CD14-positive monocyte (primary cell): ENCODE measurements at regions not wholly inside any gene's neighbourhood (a gene's known extent, or its start where the extent isn't known, plus 50 kb on each side); places are given as distances from the start of the nearest gene placed in this dataset.

Source experiments
- DNase-seq, 3 donors: peaks; one replicate each; pipeline ENCODE4 v3.0.0-alpha.2; 2011 to 2022
- H2AFZ ChIP-seq: 2 replicates; pipeline ENCODE4 v1.6.0; 2012; ENCODE audit warnings: mild to moderate bottlenecking, low read depth, low read length, inconsistent platforms; ENCODE audit not compliant: insufficient read depth, poor library complexity, severe bottlenecking
- H3K27ac ChIP-seq, 2 donors: 1 replicate in 1 of 2; 2 replicates in 1 of 2; pipeline ENCODE4 v1.5.1; 2012 to 2013; ENCODE audit warnings: low read length in 2 of 2, control low read depth in 1 of 2, inconsistent platforms in 1 of 2, low read depth in 1 of 2, mild to moderate bottlenecking in 1 of 2
- H3K27me3 ChIP-seq, 2 donors: one replicate each; pipeline versions ENCODE4 v1.6.0 to v1.6.1; 2011 to 2013; ENCODE audit warnings: low read length in 2 of 2; ENCODE audit not compliant: control insufficient read depth in 2 of 2, insufficient read depth in 2 of 2
- H3K36me3 ChIP-seq, 2 donors: replicated peaks in 1 of 2; 1 replicate in 1 of 2; 2 replicates in 1 of 2; pipeline versions ENCODE4 v1.5.1 to v1.6.1; 2012 to 2013; ENCODE audit warnings: low read length in 2 of 2, control low read depth in 1 of 2, inconsistent platforms in 1 of 2, mild to moderate bottlenecking in 1 of 2; ENCODE audit not compliant: insufficient read depth in 2 of 2, control insufficient read depth in 1 of 2
- H3K4me1 ChIP-seq, 2 donors: 1 replicate in 1 of 2; 2 replicates in 1 of 2; pipeline versions ENCODE4 v1.5.1 to v1.6.1; 2012 to 2013; ENCODE audit warnings: low read length in 2 of 2, control low read depth in 1 of 2, inconsistent platforms in 1 of 2, mild to moderate bottlenecking in 1 of 2, moderate library complexity in 1 of 2; ENCODE audit not compliant: insufficient read depth in 2 of 2, control insufficient read depth in 1 of 2
- H3K4me2 ChIP-seq: replicated peaks from 2 replicates; pipeline ENCODE3; 2012; ENCODE audit warnings: low read length, moderate library complexity, mild to moderate bottlenecking; ENCODE audit not compliant: poor library complexity, severe bottlenecking; ENCODE audit errors: extremely low read depth
- H3K4me3 ChIP-seq, 3 experiments: fragments of 200-600 bp in 1 of 3; sonication (generic) in 1 of 3; replicated peaks in 1 of 3; 1 replicate in 2 of 3; 2 replicates in 1 of 3; pipeline ENCODE4 v1.5.1; 2011 to 2013; ENCODE audit warnings: low read length in 3 of 3, mild to moderate bottlenecking in 3 of 3, control low read depth in 2 of 3, low read depth in 2 of 3, inconsistent platforms in 1 of 3, moderate library complexity in 1 of 3
- H3K79me2 ChIP-seq: 2 replicates; pipeline ENCODE4 v1.6.0; 2012; ENCODE audit warnings: mild to moderate bottlenecking, control low read depth, inconsistent platforms, low read length, moderate library complexity; ENCODE audit not compliant: insufficient read depth
- H3K9ac ChIP-seq: 2 replicates; pipeline ENCODE4 v1.6.0; 2017; ENCODE audit warnings: low read length, mild to moderate bottlenecking; ENCODE audit not compliant: insufficient read depth, poor library complexity, severe bottlenecking
- H3K9me3 ChIP-seq, 2 donors: replicated peaks in 1 of 2; 1 replicate in 1 of 2; 2 replicates in 1 of 2; pipeline versions ENCODE4 v1.5.1 to v1.6.1; 2012 to 2013; ENCODE audit warnings: low read length in 2 of 2, control low read depth in 1 of 2; ENCODE audit not compliant: control insufficient read depth in 1 of 2, insufficient read depth in 1 of 2
- H4K20me1 ChIP-seq: 2 replicates; pipeline ENCODE4 v1.6.0; 2012; ENCODE audit warnings: mild to moderate bottlenecking, low read length, control low read depth, moderate library complexity; ENCODE audit not compliant: insufficient read depth
- H3K27ac Mint-ChIP-seq, 7 donors: one replicate each; pipeline ENCODE4 v1.8.0; 2020; ENCODE audit warnings: mild to moderate bottlenecking in 7 of 7, mixed read lengths in 7 of 7, moderate library complexity in 6 of 7, inconsistent platforms in 2 of 7
- H3K27me3 Mint-ChIP-seq, 3 donors: one replicate each; pipeline ENCODE4 v1.8.0; 2021 to 2022; ENCODE audit warnings: low read depth in 3 of 3, mild to moderate bottlenecking in 3 of 3, mixed read lengths in 3 of 3, moderate library complexity in 3 of 3, inconsistent platforms in 1 of 3
- H3K36me3 Mint-ChIP-seq, 2 donors: one replicate each; pipeline ENCODE4 v1.8.0; 2020; ENCODE audit warnings: mixed read lengths in 2 of 2, inconsistent platforms in 1 of 2, mild to moderate bottlenecking in 1 of 2
- H3K4me1 Mint-ChIP-seq: one replicate; pipeline ENCODE4 v1.8.0; 2020; ENCODE audit warnings: mild to moderate bottlenecking, mixed read lengths
- H3K4me3 Mint-ChIP-seq, 2 donors: one replicate each; pipeline ENCODE4 v1.8.0; 2020; ENCODE audit warnings: mild to moderate bottlenecking in 2 of 2, mixed read lengths in 2 of 2, moderate library complexity in 1 of 2
- H3K9me3 Mint-ChIP-seq, 7 donors: one replicate each; pipeline ENCODE4 v1.8.0; 2020 to 2022; ENCODE audit warnings: mixed read lengths in 7 of 7, mild to moderate bottlenecking in 6 of 7, moderate library complexity in 6 of 7, inconsistent platforms in 2 of 7
- CTCF ChIP-seq: fragments of 200-600 bp; IDR thresholded peaks from one replicate; pipeline ENCODE4 v1.8.0; 2022; ENCODE audit warnings: antibody characterized with exemption, mild to moderate bottlenecking
- WGBS: methylation state at CpG from one replicate; pipeline ENCODE4 v1.1.5; 2013; ENCODE audit warnings: missing lambda C conversion rate; ENCODE audit not compliant: insufficient coverage; 5-methylcytosine and 5-hydroxymethylcytosine counted together
- intact Hi-C, 2 donors: fragments of 100-400 bp; cut with micrococcal nuclease; formaldehyde crosslinking; loops; one replicate each; pipeline versions ENCODE4 v1.15.0 to v1.15.1; 2023

GRCh38 chr3:59450946-59451763 is 401.3 kb upstream of the CFAP20DC start:
- Mint-ChIP-seq H3K9me3 (peaks cover 0 to 3% (median 0%) of the 10 kb centered on the region in 7 donors), H3K4me1 (peaks cover 12% of the 10 kb centered on the region), H3K27me3 (peaks cover 0 to 8% (median 1%) of the 10 kb centered on the region in 3 donors), H3K27ac (peak overlapping the region in 1 of 7 donors; percentile 16), H3K36me3 (no peaks in the 10 kb centered on the region), H3K4me3 (no peak overlapping the region)
- no peak for TF ChIP-seq CTCF
- DNase-seq = no peak
- Histone ChIP-seq H3K27me3 (no peaks in the 10 kb centered on the region), H3K27ac (no peak overlapping the region), H3K4me1 (peaks cover 5 to 10% of the 10 kb centered on the region in 2 donors), H3K9me3 (no peaks in the 10 kb centered on the region), H4K20me1 (no peaks in the 10 kb centered on the region), H3K9ac (no peak overlapping the region), H3K79me2 (no peaks in the 10 kb centered on the region), H3K36me3 (no peaks in the 10 kb centered on the region), H3K4me3 (no peak overlapping the region), H3K4me2 (no peak overlapping the region), H2AFZ (peak overlapping the region; percentile 55)
- WGBS = 13% methylated on average over 4 of the region's 6 CpGs
- intact Hi-C loops = no loop called here

- Mint-ChIP-seq H3K36me3 (no peaks in the 10 kb centered on the region), H3K27ac (no peak overlapping the region), H3K9me3 (peaks cover 0 to 3% (median 0%) of the 10 kb centered on the region in 7 donors), H3K27me3 (peaks cover under 1 to 8% (median 1%) of the 10 kb centered on the region in 3 donors), H3K4me3 (no peak overlapping the region), H3K4me1 (peaks cover 12% of the 10 kb centered on the region)
- no peak overlapping the region for H2AFZ ChIP-seq
- no peak overlapping the region for H3K4me3 ChIP-seq
- no peaks in the 10 kb centered on the region for H3K9me3 ChIP-seq
- no peaks in the 10 kb centered on the region for H3K79me2 ChIP-seq
- no peak overlapping the region for H3K4me2 ChIP-seq
- H3K27me3 ChIP-seq = no peaks in the 10 kb centered on the region
- intact Hi-C loops = no loop called here
- no peaks in the 10 kb centered on the region for H4K20me1 ChIP-seq
- peaks cover 5 to 10% of the 10 kb centered on the region in 2 donors for H3K4me1 ChIP-seq
- no peak overlapping the region for H3K9ac ChIP-seq
- TF ChIP-seq CTCF = no peak
- WGBS = no CpG with 5 or more reads among the region's 5 CpGs
- H3K27ac ChIP-seq = no peak overlapping the region
- H3K36me3 ChIP-seq = no peaks in the 10 kb centered on the region
- DNase-seq = no peak
Observed at GRCh38 chr3:59450437-59450836, 400.6 kb upstream of the CFAP20DC start.
